HepG2 (cell line): ENCODE measurements at regions not wholly inside any gene's neighbourhood (a gene's known extent, or its start where the extent isn't known, plus 50 kb on each side); places are given as distances from the start of the nearest gene placed in this dataset.

ENCODE experiments used
- ATAC-seq: fragments of 200-7000 bp; cut with Tn5 transposase; 3 replicates; pipeline ENCODE4 v1.9.1; 2020; ENCODE audit warnings: mild to moderate bottlenecking, moderate library complexity
- BruUV-seq: library from RNA; stranded (reverse); fragments of 400-500 nt; replicated peaks from 2 replicates; lab custom pipeline; 2021; lab: Mats Ljungman, UMichigan
- CTCF ChIA-PET: fragments of 300-600 bp; formaldehyde crosslinking; extraction: SDS; loops from one replicate; lab custom pipeline; 2021; ENCODE audit warnings: low total read pairs, inconsistent platforms, low intra/inter-chr PET ratio; lab: Yijun Ruan, JAX
- POLR2A ChIA-PET: fragments of 350-600 bp; sonication (Branson Sonifier 250); formaldehyde crosslinking; loops from one replicate; lab custom pipeline; 2020; ENCODE audit warnings: antibody characterized with exemption, inconsistent platforms; lab: Yijun Ruan, JAX
- DNase-seq: peaks from one replicate; pipeline ENCODE4 v3.0.0-alpha.2; 2015; ENCODE audit warnings: low spot score
- FAIRE-seq: peaks from 3 replicates; lab custom pipeline; 2011; peaks lifted over from hg19 to GRCh38; lab: Jason Lieb, UNC
- H2AFZ ChIP-seq: one replicate; pipeline ENCODE4 v1.6.1; 2011; ENCODE audit warnings: low read length, inconsistent platforms
- H3K27ac ChIP-seq: fragments of 300-600 bp; 3 replicates; pipeline ENCODE4 v1.8.0; 2011; ENCODE audit warnings: mixed run types, mild to moderate bottlenecking, mixed read lengths, low read length, inconsistent platforms; ENCODE audit not compliant: insufficient read depth; ENCODE audit errors: extremely low read length
- H3K27me3 ChIP-seq, 2 experiments: fragments of 200-600 bp in 1 of 2; 2 replicates in 1 of 2; 3 replicates in 1 of 2; pipeline versions ENCODE4 v1.6.0 to v1.8.0; 2011; ENCODE audit warnings: low read length in 2 of 2, mild to moderate bottlenecking in 2 of 2, moderate library complexity in 2 of 2, inconsistent platforms in 1 of 2; ENCODE audit not compliant: insufficient read depth in 2 of 2, control insufficient read depth in 1 of 2
- H3K36me3 ChIP-seq, 2 experiments: fragments of 200-600 bp in 1 of 2; replicated peaks in 1 of 2; 2 replicates in 1 of 2; 3 replicates in 1 of 2; pipeline versions ENCODE4 v1.5.1 to v1.8.0; 2011; ENCODE audit warnings: low read length in 2 of 2, inconsistent platforms in 1 of 2; ENCODE audit not compliant: insufficient read depth in 2 of 2, control insufficient read depth in 1 of 2
- H3K4me1 ChIP-seq: 2 replicates; pipeline ENCODE4 v1.5.1; 2012; ENCODE audit warnings: low read length, inconsistent platforms; ENCODE audit not compliant: insufficient read depth
- H3K4me2 ChIP-seq: 2 replicates; pipeline ENCODE4 v1.6.0; 2011; ENCODE audit warnings: low read depth, low read length, inconsistent platforms
- H3K4me3 ChIP-seq, 3 experiments: fragments of 200-600 bp in 1 of 3; sonication (generic), shearing (Covaris generic) in 1 of 3; replicated peaks in 1 of 3; 2 replicates each; pipeline ENCODE4 v1.5.1; 2011 to 2016; ENCODE audit warnings: low read length in 3 of 3, inconsistent platforms in 2 of 3, low read depth in 2 of 3, mild to moderate bottlenecking in 2 of 3, control low read depth in 1 of 3, mixed read lengths in 1 of 3; ENCODE audit not compliant: insufficient read depth in 1 of 3
- H3K79me2 ChIP-seq: one replicate; pipeline ENCODE4 v1.6.1; 2011; ENCODE audit warnings: low read length, inconsistent platforms; ENCODE audit not compliant: insufficient read depth
- H3K9ac ChIP-seq: 2 replicates; pipeline ENCODE4 v1.6.0; 2011; ENCODE audit warnings: mild to moderate bottlenecking, low read depth, low read length, inconsistent platforms; ENCODE audit not compliant: insufficient read depth
- H3K9me3 ChIP-seq: 2 replicates; pipeline ENCODE4 v1.5.1; 2012; ENCODE audit warnings: mild to moderate bottlenecking, low read length
- H4K20me1 ChIP-seq: 2 replicates; pipeline ENCODE4 v1.6.0; 2011; ENCODE audit warnings: inconsistent platforms, mild to moderate bottlenecking, low read length, moderate library complexity; ENCODE audit not compliant: insufficient read depth
- ADNP ChIP-seq: sonication (generic); formaldehyde crosslinking; IDR thresholded peaks from 2 replicates; pipeline ENCODE4 v1.4.0; 2020; ENCODE audit warnings: missing genetic modification reagents
- ARID2 ChIP-seq: sonication (generic); formaldehyde crosslinking; IDR thresholded peaks from 2 replicates; pipeline ENCODE4 v1.8.1; 2022; ENCODE audit warnings: mild to moderate bottlenecking, missing genetic modification reagents, borderline replicate concordance
- CHD4 ChIP-seq: fragments of 200-600 bp; sonication (generic); IDR thresholded peaks from 2 replicates; pipeline ENCODE4 v1.7.0; 2017; ENCODE audit warnings: mild to moderate bottlenecking, low read length, borderline replicate concordance
- KDM5A ChIP-seq: fragments of 200-600 bp; sonication (generic); IDR thresholded peaks from 2 replicates; pipeline ENCODE4 v1.7.0; 2018; ENCODE audit warnings: antibody characterized with exemption, mild to moderate bottlenecking, low read length, borderline replicate concordance
- MAF1 ChIP-seq: sonication (generic); formaldehyde crosslinking; IDR thresholded peaks from 2 replicates; pipeline ENCODE4 v1.5.0; 2020; ENCODE audit warnings: missing genetic modification reagents, borderline replicate concordance
- NFIC ChIP-seq: IDR thresholded peaks from 2 replicates; pipeline ENCODE4 v1.6.1; 2012; ENCODE audit warnings: mild to moderate bottlenecking, low read length, inconsistent platforms
- TMF1 ChIP-seq: sonication (generic); formaldehyde crosslinking; IDR thresholded peaks from 2 replicates; pipeline ENCODE4 v1.8.1; 2022; ENCODE audit warnings: low read depth, missing genetic modification reagents
- YY1 ChIP-seq: IDR thresholded peaks from 2 replicates; pipeline ENCODE4 v1.6.1; 2011; ENCODE audit warnings: low read length, low read depth, moderate library complexity, mild to moderate bottlenecking; ENCODE audit not compliant: insufficient read depth, insufficient replicate concordance
- ZFP90 ChIP-seq: sonication (generic); formaldehyde crosslinking; IDR thresholded peaks from 2 replicates; pipeline ENCODE4 v1.8.0; 2022; ENCODE audit warnings: missing genetic modification reagents, mild to moderate bottlenecking, inconsistent platforms, borderline replicate concordance
- ZNF441 ChIP-seq: sonication (generic); formaldehyde crosslinking; IDR thresholded peaks from 2 replicates; pipeline ENCODE4 v1.7.0; 2021; ENCODE audit warnings: missing genetic modification reagents, borderline replicate concordance
- ZNF567 ChIP-seq: sonication (generic); formaldehyde crosslinking; IDR thresholded peaks from 2 replicates; pipeline ENCODE4 v1.8.1; 2023; ENCODE audit warnings: mild to moderate bottlenecking, missing genetic modification reagents, borderline replicate concordance
- ZNF670 ChIP-seq: sonication (generic); formaldehyde crosslinking; IDR thresholded peaks from 2 replicates; pipeline ENCODE4 v1.8.0; 2022; ENCODE audit warnings: mild to moderate bottlenecking, missing genetic modification reagents, borderline replicate concordance
- WGBS: methylation state at CpG from one replicate; pipeline ENCODE4 v1.1.6; 2017; ENCODE audit warnings: low lambda C conversion rate; 5-methylcytosine and 5-hydroxymethylcytosine counted together
- in situ Hi-C: cut with HindIII; loops from 2 replicates; pipeline ENCODE4 v1.10.0; 2017; ENCODE audit warnings: low pct_unique_long_range_greater_than_20kb; ENCODE audit not compliant: extremely low pct_ligation_motif_present
- intact Hi-C: fragments of 100-400 bp; cut with micrococcal nuclease; formaldehyde crosslinking; loops from one replicate; pipeline ENCODE4 v1.10.0; 2022; ENCODE audit not compliant: unreplicated experiment
- TF ChIP-seq, protein P1 (sequence below): sonication (generic); formaldehyde crosslinking; IDR thresholded peaks from 2 replicates; pipeline ENCODE4 v1.8.1; 2022; ENCODE audit warnings: mild to moderate bottlenecking, missing genetic modification reagents
- TF ChIP-seq, protein P2 (sequence below): IDR thresholded peaks from 2 replicates; pipeline ENCODE4 v1.6.1; 2016; ENCODE audit warnings: mild to moderate bottlenecking, missing biosample characterization, missing genetic modification reagents
- TF ChIP-seq, protein P3 (sequence below): sonication (generic); formaldehyde crosslinking; IDR thresholded peaks from 2 replicates; pipeline ENCODE4 v1.5.0; 2020; ENCODE audit warnings: mild to moderate bottlenecking, low read depth, missing genetic modification reagents, borderline replicate concordance

DNA sequence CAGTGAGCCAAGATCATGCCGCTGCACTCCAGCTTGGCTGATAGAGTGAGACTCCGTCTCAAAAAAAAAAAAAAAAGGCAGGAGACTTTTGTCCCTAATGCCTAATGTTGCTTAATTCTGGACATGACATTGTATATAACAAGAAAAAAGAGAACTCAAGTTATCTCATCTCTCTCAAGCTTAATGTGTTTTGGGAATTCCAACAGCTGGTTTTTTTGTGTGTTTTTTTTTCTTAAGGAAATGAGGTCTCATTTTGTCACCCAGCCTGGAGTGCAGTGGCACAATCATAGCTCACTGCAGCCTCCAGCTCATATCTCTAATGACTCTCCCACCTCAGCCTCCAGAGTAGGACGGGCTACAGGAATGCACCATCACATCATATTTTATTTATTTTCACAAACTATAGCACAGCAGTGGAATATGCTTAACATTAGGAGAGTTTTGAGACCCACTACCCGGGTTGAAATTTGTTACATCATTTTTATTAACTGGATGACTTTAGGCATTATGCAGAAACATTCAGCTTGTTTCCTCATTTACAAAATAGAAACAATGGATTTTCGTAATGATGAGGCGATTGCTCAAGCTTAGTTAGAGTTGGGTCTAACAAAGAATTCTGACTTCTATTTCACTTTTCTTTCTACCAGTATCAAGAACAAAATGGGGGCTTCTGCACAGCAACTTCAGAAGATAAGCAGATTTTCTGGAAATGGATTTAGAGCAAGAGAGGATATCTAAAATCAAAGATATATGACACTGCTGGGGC, 104.1 kb upstream of the BTN3A2 start:
- H4K20me1 ChIP-seq = no peaks in the 10 kb centered on the region
- 0 out of 2 replicates have a peak, but pooled peaks have one; percentile 8 for TF ChIP-seq CHD4
- TF ChIP-seq YY1 = no peak
- TF ChIP-seq KDM5A = no peak
- no peak for TF ChIP-seq ZNF441 (CRISPR knock-in tag)
- TF ChIP-seq, protein P1, sequence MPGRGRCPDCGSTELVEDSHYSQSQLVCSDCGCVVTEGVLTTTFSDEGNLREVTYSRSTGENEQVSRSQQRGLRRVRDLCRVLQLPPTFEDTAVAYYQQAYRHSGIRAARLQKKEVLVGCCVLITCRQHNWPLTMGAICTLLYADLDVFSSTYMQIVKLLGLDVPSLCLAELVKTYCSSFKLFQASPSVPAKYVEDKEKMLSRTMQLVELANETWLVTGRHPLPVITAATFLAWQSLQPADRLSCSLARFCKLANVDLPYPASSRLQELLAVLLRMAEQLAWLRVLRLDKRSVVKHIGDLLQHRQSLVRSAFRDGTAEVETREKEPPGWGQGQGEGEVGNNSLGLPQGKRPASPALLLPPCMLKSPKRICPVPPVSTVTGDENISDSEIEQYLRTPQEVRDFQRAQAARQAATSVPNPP = no peak
- TF ChIP-seq, protein P2, sequence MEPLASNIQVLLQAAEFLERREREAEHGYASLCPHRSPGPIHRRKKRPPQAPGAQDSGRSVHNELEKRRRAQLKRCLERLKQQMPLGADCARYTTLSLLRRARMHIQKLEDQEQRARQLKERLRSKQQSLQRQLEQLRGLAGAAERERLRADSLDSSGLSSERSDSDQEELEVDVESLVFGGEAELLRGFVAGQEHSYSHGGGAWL (CRISPR knock-in tag) = no peak
- TF ChIP-seq TMF1 (CRISPR knock-in tag) = no peak
- no peak for TF ChIP-seq MAF1 (CRISPR knock-in tag)
- no peak for TF ChIP-seq ZNF567 (CRISPR knock-in tag)
- no peak for TF ChIP-seq NFIC
- no peak for TF ChIP-seq ZNF670
- 0 out of 2 replicates have a peak, but pooled peaks have one; percentile 58 for TF ChIP-seq ZFP90 (CRISPR knock-in tag)
- peak; percentile 3; the same call in 1 of the 2 replicates for TF ChIP-seq ADNP
- TF ChIP-seq ARID2 (CRISPR knock-in tag) = 0 out of 2 replicates have a peak, but pooled peaks have one; percentile 51
- TF ChIP-seq, protein P3, sequence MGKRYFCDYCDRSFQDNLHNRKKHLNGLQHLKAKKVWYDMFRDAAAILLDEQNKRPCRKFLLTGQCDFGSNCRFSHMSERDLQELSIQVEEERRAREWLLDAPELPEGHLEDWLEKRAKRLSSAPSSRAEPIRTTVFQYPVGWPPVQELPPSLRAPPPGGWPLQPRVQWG (CRISPR knock-in tag) = no peak
- ATAC-seq (no peak), FAIRE-seq (no peak), DNase-seq (no peak)
- POLR2A ChIA-PET = interaction anchor here (1.3 to 4.8 kb wide), 5 partner anchors 10 to 103 kb away, joined by 3 to 22 read pairs (median 14); a partner anchor contains a TSS
- no TSS peak for BruUV-seq
- H3K9ac ChIP-seq = no peak overlapping the region
- intact Hi-C loops (loop anchor here (2.0 kb wide), 2 partner anchors 24 to 44 kb away; a partner anchor contains a TSS), in situ Hi-C loops (no loop called here)
- H3K36me3 ChIP-seq = no peaks in the 10 kb centered on the region
- peak overlapping the region; percentile 33 for H3K27ac ChIP-seq
- peaks cover 61% of the 10 kb centered on the region for H3K4me1 ChIP-seq
- WGBS = 61% methylated on average over 6 of the region's 6 CpGs
- H3K4me3 ChIP-seq = 0 out of 6 replicates have a peak overlapping the region, but pooled peaks of 1 of the 3 experiments have one; percentile 42
- H3K9me3 ChIP-seq = no peaks in the 10 kb centered on the region
- no peaks in the 10 kb centered on the region for H3K27me3 ChIP-seq
- H3K4me2 ChIP-seq = peak overlapping the region; percentile 59
- CTCF ChIA-PET = no interaction called here
- no peaks in the 10 kb centered on the region for H3K79me2 ChIP-seq
- no peak overlapping the region for H2AFZ ChIP-seq
